HG02798 (cell line): ENCODE measurements at regions not wholly inside any gene's neighbourhood (a gene's known extent, or its start where the extent isn't known, plus 50 kb on each side); places are given as distances from the start of the nearest gene placed in this dataset.
"Not testable (repeated sequence)": the region's sequence is repeated elsewhere in the genome, so short reads cannot be mapped to it uniquely, and the experiment has no call there.

Experiments
- ATAC-seq: cut with Tn5 transposase; IDR thresholded peaks from one replicate; pipeline ENCODE4 v1.9.1; 2021; ENCODE audit warnings: mild to moderate bottlenecking; ENCODE audit not compliant: unreplicated experiment, poor library complexity

GRCh38 chr21:33997436-33997835, 75.9 kb upstream of the MRPS6 start:
- no peak for ATAC-seq

GRCh38 chr21:33994373-33994772, 78.8 kb upstream of the ATP5PO start:
- ATAC-seq: no peak

- ATAC-seq: no peak
Observed at GRCh38 chr21:33993286-33994231, 78.0 kb upstream of the ATP5PO start.

GRCh38 chr21:33992412-33992811, 76.8 kb upstream of the ATP5PO start:
- ATAC-seq: not testable (repeated sequence)

GRCh38 chr21:33991133-33991532, 75.5 kb upstream of the ATP5PO start:
- no peak for ATAC-seq

GRCh38 chr21:33989440-33989839, 73.8 kb upstream of the ATP5PO start:
- ATAC-seq: no peak

GRCh38 chr21:33988237-33989017, 72.8 kb upstream of the ATP5PO start:
- no peak for ATAC-seq

- ATAC-seq: no peak
Observed at GRCh38 chr21:33987461-33987860, 71.9 kb upstream of the ATP5PO start.

GRCh38 chr21:33985117-33986050, 69.8 kb upstream of the ATP5PO start:
- no peak for ATAC-seq

- ATAC-seq: no peak
Observed at GRCh38 chr21:33984021-33984481, 68.4 kb upstream of the ATP5PO start.

GRCh38 chr21:33981391-33982101, 65.9 kb upstream of the ATP5PO start:
- no peak for ATAC-seq

GRCh38 chr21:33980276-33980916, 64.8 kb upstream of the ATP5PO start:
- no peak for ATAC-seq

- no peak for ATAC-seq
Observed at GRCh38 chr21:33978585-33978984, 63.0 kb upstream of the ATP5PO start.

- ATAC-seq: no peak
Observed at GRCh38 chr21:33977721-33978369, 62.2 kb upstream of the ATP5PO start.

- no peak for ATAC-seq
Observed at GRCh38 chr21:33977017-33977720, 61.6 kb upstream of the ATP5PO start.

- peak; percentile 55 for ATAC-seq
Observed at GRCh38 chr21:33976082-33977016, 60.7 kb upstream of the ATP5PO start.

GRCh38 chr21:33975548-33976081, 60.0 kb upstream of the ATP5PO start:
- ATAC-seq: peak; percentile 83
